ENCODE measurements at regions not wholly inside any gene's neighbourhood (a gene's known extent, or its start where the extent isn't known, plus 50 kb on each side); places are given as distances from the start of the nearest gene placed in this dataset.

DNA sequence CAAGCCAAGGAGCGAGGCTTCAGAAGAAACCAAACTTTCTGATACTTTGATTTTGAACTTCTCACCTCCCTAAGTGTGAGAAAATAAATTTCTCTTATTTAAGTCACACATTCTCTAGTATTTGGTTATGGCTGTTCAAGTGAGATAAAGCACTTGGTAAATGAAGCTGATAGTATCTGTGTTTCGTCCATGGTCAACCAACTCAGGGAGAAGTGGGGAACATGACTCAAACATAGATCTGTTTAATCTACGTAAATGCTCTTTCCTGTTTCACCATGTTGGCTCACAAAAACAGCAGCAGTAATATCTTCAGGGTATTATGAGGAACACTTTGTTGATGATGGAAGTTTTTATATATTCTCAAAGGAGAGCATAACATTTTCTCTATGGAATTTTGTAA, 2167.2 kb upstream of the C9orf72 start:
- TF ChIP-seq POLR2A (IDR thresholded peaks at IDR 0.05; ENCODE audit: low read depth, low read length) (no peak), SP1 (IDR thresholded peaks at IDR 0.05; ENCODE audit: low read depth, low read length) (no peak), BACH1 (IDR thresholded peaks at IDR 0.05; ENCODE audit: borderline replicate concordance) (no peak), MTA2 (IDR thresholded peaks at IDR 0.05; ENCODE audit: low read depth) (no peak), SMC3 (IDR thresholded peaks at IDR 0.05; ENCODE audit: borderline replicate concordance, low read length) (no peak), SMARCA5 (IDR thresholded peaks at IDR 0.05) (no peak), EP300 (IDR thresholded peaks at IDR 0.05; ENCODE audit: borderline replicate concordance in 1 of 2, control insufficient read depth in 1 of 2, low read depth in 2 of 2, low read length in 2 of 2) (no peak), SIN3A (IDR thresholded peaks at IDR 0.05; ENCODE audit: low read depth, low read length) (no peak), JUND (IDR thresholded peaks at IDR 0.05; ENCODE audit: low read depth, low read length) (no peak), ATF7 (IDR thresholded peaks at IDR 0.05; ENCODE audit: low read depth) (no peak), ZNF24 (IDR thresholded peaks at IDR 0.05) (no peak)
- TF ChIP-seq, protein P1, sequence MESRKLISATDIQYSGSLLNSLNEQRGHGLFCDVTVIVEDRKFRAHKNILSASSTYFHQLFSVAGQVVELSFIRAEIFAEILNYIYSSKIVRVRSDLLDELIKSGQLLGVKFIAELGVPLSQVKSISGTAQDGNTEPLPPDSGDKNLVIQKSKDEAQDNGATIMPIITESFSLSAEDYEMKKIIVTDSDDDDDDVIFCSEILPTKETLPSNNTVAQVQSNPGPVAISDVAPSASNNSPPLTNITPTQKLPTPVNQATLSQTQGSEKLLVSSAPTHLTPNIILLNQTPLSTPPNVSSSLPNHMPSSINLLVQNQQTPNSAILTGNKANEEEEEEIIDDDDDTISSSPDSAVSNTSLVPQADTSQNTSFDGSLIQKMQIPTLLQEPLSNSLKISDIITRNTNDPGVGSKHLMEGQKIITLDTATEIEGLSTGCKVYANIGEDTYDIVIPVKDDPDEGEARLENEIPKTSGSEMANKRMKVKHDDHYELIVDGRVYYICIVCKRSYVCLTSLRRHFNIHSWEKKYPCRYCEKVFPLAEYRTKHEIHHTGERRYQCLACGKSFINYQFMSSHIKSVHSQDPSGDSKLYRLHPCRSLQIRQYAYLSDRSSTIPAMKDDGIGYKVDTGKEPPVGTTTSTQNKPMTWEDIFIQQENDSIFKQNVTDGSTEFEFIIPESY (IDR thresholded peaks at IDR 0.05), result no peak
- TF ChIP-seq, protein P2, sequence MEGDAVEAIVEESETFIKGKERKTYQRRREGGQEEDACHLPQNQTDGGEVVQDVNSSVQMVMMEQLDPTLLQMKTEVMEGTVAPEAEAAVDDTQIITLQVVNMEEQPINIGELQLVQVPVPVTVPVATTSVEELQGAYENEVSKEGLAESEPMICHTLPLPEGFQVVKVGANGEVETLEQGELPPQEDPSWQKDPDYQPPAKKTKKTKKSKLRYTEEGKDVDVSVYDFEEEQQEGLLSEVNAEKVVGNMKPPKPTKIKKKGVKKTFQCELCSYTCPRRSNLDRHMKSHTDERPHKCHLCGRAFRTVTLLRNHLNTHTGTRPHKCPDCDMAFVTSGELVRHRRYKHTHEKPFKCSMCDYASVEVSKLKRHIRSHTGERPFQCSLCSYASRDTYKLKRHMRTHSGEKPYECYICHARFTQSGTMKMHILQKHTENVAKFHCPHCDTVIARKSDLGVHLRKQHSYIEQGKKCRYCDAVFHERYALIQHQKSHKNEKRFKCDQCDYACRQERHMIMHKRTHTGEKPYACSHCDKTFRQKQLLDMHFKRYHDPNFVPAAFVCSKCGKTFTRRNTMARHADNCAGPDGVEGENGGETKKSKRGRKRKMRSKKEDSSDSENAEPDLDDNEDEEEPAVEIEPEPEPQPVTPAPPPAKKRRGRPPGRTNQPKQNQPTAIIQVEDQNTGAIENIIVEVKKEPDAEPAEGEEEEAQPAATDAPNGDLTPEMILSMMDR (IDR thresholded peaks at IDR 0.05 in 2 of 3, conservative IDR thresholded peaks at IDR 0.05 in 1 of 3; ENCODE audit: control insufficient read depth in 2 of 3, extremely low read depth in 1 of 3, insufficient read depth in 1 of 3, low read depth in 3 of 3, low read length in 3 of 3), result no peak
